ENCODE measurements at regions not wholly inside any gene's neighbourhood (a gene's known extent, or its start where the extent isn't known, plus 50 kb on each side); places are given as distances from the start of the nearest gene placed in this dataset.

- Histone ChIP-seq H3K9me2 (replicated peaks; ENCODE audit: control insufficient read depth, low read length) (no peaks in the 10 kb centered on the region), H3K27me3 (ENCODE audit: control insufficient read depth, low read length) (no peaks in the 10 kb centered on the region), H3K4me2 (ENCODE audit: low read length) (no peak overlapping the region), H3K9me3 (ENCODE audit: control insufficient read depth, insufficient read depth, low read length) (no peaks in the 10 kb centered on the region), H3K27ac (ENCODE audit: low read depth, low read length) (no peak overlapping the region), H3F3A (ENCODE audit: control insufficient read depth, insufficient read depth) (no peaks in the 10 kb centered on the region), H3K36me3 (ENCODE audit: control insufficient read depth, low read length) (no peaks in the 10 kb centered on the region), H4K20me1 (ENCODE audit: control insufficient read depth, insufficient read depth, low read depth, low read length) (no peaks in the 10 kb centered on the region), H3K4me3 (ENCODE audit: low read length) (no peak overlapping the region), H3K79me2 (ENCODE audit: control insufficient read depth, low read length) (no peaks in the 10 kb centered on the region), H3K4me1 (ENCODE audit: control insufficient read depth, low read length) (no peaks in the 10 kb centered on the region)
- TF ChIP-seq EZH2phosphoT487 (IDR thresholded peaks at IDR 0.05; ENCODE audit: borderline replicate concordance, low read length): no peak
- TF ChIP-seq CTCF (IDR thresholded peaks at IDR 0.05; ENCODE audit: low read depth, low read length, poor library complexity, severe bottlenecking): no peak
These were observed 63.0 kb upstream of the HS3ST4 start for GRCh38 chr16:25628766-25629165.

- Histone ChIP-seq H3K27me3 (ENCODE audit: control insufficient read depth, low read length) (no peaks in the 10 kb centered on the region), H3K27ac (ENCODE audit: low read depth, low read length) (no peak overlapping the region), H3K4me2 (ENCODE audit: low read length) (no peak overlapping the region), H3K79me2 (ENCODE audit: control insufficient read depth, low read length) (no peaks in the 10 kb centered on the region), H3K36me3 (ENCODE audit: control insufficient read depth, low read length) (no peaks in the 10 kb centered on the region), H4K20me1 (ENCODE audit: control insufficient read depth, insufficient read depth, low read depth, low read length) (no peaks in the 10 kb centered on the region), H3K9me2 (replicated peaks; ENCODE audit: control insufficient read depth, low read length) (no peaks in the 10 kb centered on the region), H3F3A (ENCODE audit: control insufficient read depth, insufficient read depth) (no peaks in the 10 kb centered on the region), H3K9me3 (ENCODE audit: control insufficient read depth, insufficient read depth, low read length) (no peaks in the 10 kb centered on the region), H3K4me3 (ENCODE audit: low read length) (no peak overlapping the region), H3K4me1 (ENCODE audit: control insufficient read depth, low read length) (no peaks in the 10 kb centered on the region)
- TF ChIP-seq EZH2phosphoT487 (IDR thresholded peaks at IDR 0.05; ENCODE audit: borderline replicate concordance, low read length) (no peak), CTCF (IDR thresholded peaks at IDR 0.05; ENCODE audit: low read depth, low read length, poor library complexity, severe bottlenecking) (no peak)
These were observed 64.1 kb upstream of the HS3ST4 start for GRCh38 chr16:25627641-25628040.

- H3K4me1 ChIP-seq (ENCODE audit: control insufficient read depth, low read length): no peaks in the 10 kb centered on the region
- H3K4me3 ChIP-seq (ENCODE audit: low read length): no peak overlapping the region
- no peak overlapping the region for H3K27ac ChIP-seq (ENCODE audit: low read depth, low read length)
- TF ChIP-seq EZH2phosphoT487 (IDR thresholded peaks at IDR 0.05; ENCODE audit: borderline replicate concordance, low read length) (no peak), CTCF (IDR thresholded peaks at IDR 0.05; ENCODE audit: low read depth, low read length, poor library complexity, severe bottlenecking) (no peak)
- H4K20me1 ChIP-seq (ENCODE audit: control insufficient read depth, insufficient read depth, low read depth, low read length): no peaks in the 10 kb centered on the region
- no peaks in the 10 kb centered on the region for H3K36me3 ChIP-seq (ENCODE audit: control insufficient read depth, low read length)
- no peaks in the 10 kb centered on the region for H3K9me2 ChIP-seq (replicated peaks; ENCODE audit: control insufficient read depth, low read length)
- no peaks in the 10 kb centered on the region for H3K79me2 ChIP-seq (ENCODE audit: control insufficient read depth, low read length)
- H3K9me3 ChIP-seq (ENCODE audit: control insufficient read depth, insufficient read depth, low read length): no peaks in the 10 kb centered on the region
- no peaks in the 10 kb centered on the region for H3K27me3 ChIP-seq (ENCODE audit: control insufficient read depth, low read length)
- H3F3A ChIP-seq (ENCODE audit: control insufficient read depth, insufficient read depth): no peaks in the 10 kb centered on the region
- no peak overlapping the region for H3K4me2 ChIP-seq (ENCODE audit: low read length)
These were observed 65.6 kb upstream of the HS3ST4 start for GRCh38 chr16:25626172-25626571.

GRCh38 chr16:25625620-25626019 lies 66.1 kb upstream of the HS3ST4 start:
- Histone ChIP-seq H3K9me3 (ENCODE audit: control insufficient read depth, insufficient read depth, low read length) (no peaks in the 10 kb centered on the region), H3K27me3 (ENCODE audit: control insufficient read depth, low read length) (no peaks in the 10 kb centered on the region)
- TF ChIP-seq EZH2phosphoT487 (IDR thresholded peaks at IDR 0.05; ENCODE audit: borderline replicate concordance, low read length) (no peak), CTCF (IDR thresholded peaks at IDR 0.05; ENCODE audit: low read depth, low read length, poor library complexity, severe bottlenecking) (no peak)

More at GRCh38 chr16:25625620-25626019, 66.1 kb upstream of the HS3ST4 start:
- H3K27ac ChIP-seq (ENCODE audit: low read depth, low read length): no peak overlapping the region
- H3K4me3 ChIP-seq (ENCODE audit: low read length): no peak overlapping the region
- H3F3A ChIP-seq (ENCODE audit: control insufficient read depth, insufficient read depth): no peaks in the 10 kb centered on the region
- no peaks in the 10 kb centered on the region for H3K36me3 ChIP-seq (ENCODE audit: control insufficient read depth, low read length)
- H3K4me1 ChIP-seq (ENCODE audit: control insufficient read depth, low read length): no peaks in the 10 kb centered on the region
- no peaks in the 10 kb centered on the region for H3K79me2 ChIP-seq (ENCODE audit: control insufficient read depth, low read length)
- H3K4me2 ChIP-seq (ENCODE audit: low read length): no peak overlapping the region
- H3K9me2 ChIP-seq (replicated peaks; ENCODE audit: control insufficient read depth, low read length): no peaks in the 10 kb centered on the region
- no peaks in the 10 kb centered on the region for H4K20me1 ChIP-seq (ENCODE audit: control insufficient read depth, insufficient read depth, low read depth, low read length)

Measured in DOHH2 (cell line).